Astrocyte of the spinal cord (primary cell): ENCODE measurements at regions not wholly inside any gene's neighbourhood (a gene's known extent, or its start where the extent isn't known, plus 50 kb on each side); places are given as distances from the start of the nearest gene placed in this dataset.
A peak's percentile ranks its signal among the peaks of the same experiment; 100 is the strongest.

Experiments
- DNase-seq: peaks from one replicate; pipeline ENCODE4 v3.0.0; 2011; ENCODE audit warnings: low read depth, low spot score
- H3K4me3 ChIP-seq: 2 replicates; pipeline ENCODE4 v1.5.1; 2011; ENCODE audit warnings: low read depth, mild to moderate bottlenecking, low read length, moderate library complexity
- CTCF ChIP-seq: IDR thresholded peaks from 2 replicates; pipeline ENCODE4 v1.5.1; 2012; ENCODE audit warnings: low read depth, mild to moderate bottlenecking, low read length, inconsistent platforms
- in situ Hi-C: cut with HindIII; loops from 2 replicates; pipeline ENCODE4 v1.10.0; 2017; ENCODE audit warnings: low sequenced_read_pairs

GRCh38 chr6:133026705-133027104 lies 212.3 kb downstream of the RPS12 start:
- in situ Hi-C loops = no loop called here
- no peak for TF ChIP-seq CTCF
- DNase-seq = no peak
- no peak overlapping the region for H3K4me3 ChIP-seq

GRCh38 chr6:133033263-133033662 lies 207.9 kb upstream of the EYA4 start:
- in situ Hi-C loops = no loop called here
- H3K4me3 ChIP-seq = no peak overlapping the region
- no peak for TF ChIP-seq CTCF
- DNase-seq = peak; percentile 13

- no peak for DNase-seq
- H3K4me3 ChIP-seq = no peak overlapping the region
- in situ Hi-C loops = no loop called here
- no peak for TF ChIP-seq CTCF
Measured at GRCh38 chr6:133034509-133035206, 206.5 kb upstream of the EYA4 start.

- peak; percentile 34 for DNase-seq
- in situ Hi-C loops = no loop called here
- H3K4me3 ChIP-seq = no peak overlapping the region
- TF ChIP-seq CTCF = peak; percentile 67
Measured at GRCh38 chr6:133040094-133040802, 200.9 kb upstream of the EYA4 start.

GRCh38 chr6:133040803-133041419 lies 200.2 kb upstream of the EYA4 start:
- in situ Hi-C loops = no loop called here
- no peak for DNase-seq
- TF ChIP-seq CTCF = no peak
- no peak overlapping the region for H3K4me3 ChIP-seq

GRCh38 chr6:133042550-133043120 lies 198.5 kb upstream of the EYA4 start:
- no peak overlapping the region for H3K4me3 ChIP-seq
- in situ Hi-C loops = no loop called here
- no peak for DNase-seq
- TF ChIP-seq CTCF = no peak
